GM23338 (cell line): ENCODE measurements at regions not wholly inside any gene's neighbourhood (a gene's known extent, or its start where the extent isn't known, plus 50 kb on each side); places are given as distances from the start of the nearest gene placed in this dataset.

Experiments
- ATAC-seq: fragments of 200-7000 bp; cut with Tn5 transposase; 3 replicates; pipeline ENCODE4 v1.9.1; 2020
- DNase-seq: peaks from one replicate; pipeline ENCODE4 v3.0.0-alpha.2; 2015; ENCODE audit warnings: low spot score
- H2AFZ ChIP-seq: fragments of 200-600 bp; sonication (generic); 2 replicates; pipeline ENCODE4 v1.8.0; 2016; ENCODE audit warnings: antibody characterized with exemption, mild to moderate bottlenecking, moderate library complexity
- H3F3A ChIP-seq: fragments of 200-600 bp; sonication (generic); replicated peaks from 2 replicates; pipeline ENCODE4 v1.8.0; 2017; ENCODE audit warnings: antibody characterized with exemption, mixed run types, low read depth
- H3K27ac ChIP-seq: fragments of 200-600 bp; sonication (generic); 2 replicates; pipeline ENCODE4 v1.6.1; 2016; ENCODE audit warnings: low read depth
- H3K27me3 ChIP-seq: fragments of 200-600 bp; sonication (generic); 2 replicates; pipeline ENCODE4 v1.8.0; 2016; ENCODE audit warnings: mild to moderate bottlenecking, mixed run types, moderate library complexity; ENCODE audit not compliant: insufficient read depth
- H3K36me3 ChIP-seq: fragments of 200-600 bp; sonication (generic); 2 replicates; pipeline ENCODE4 v1.8.0; 2016; ENCODE audit warnings: mild to moderate bottlenecking; ENCODE audit not compliant: insufficient read depth
- H3K4me1 ChIP-seq: fragments of 200-600 bp; sonication (generic); 2 replicates; pipeline ENCODE4 v1.8.0; 2016; ENCODE audit warnings: mild to moderate bottlenecking, moderate library complexity; ENCODE audit not compliant: insufficient read depth
- H3K4me2 ChIP-seq: fragments of 200-600 bp; sonication (generic); 2 replicates; pipeline ENCODE4 v1.7.1; 2017; ENCODE audit warnings: mixed run types
- H3K4me3 ChIP-seq: fragments of 200-600 bp; sonication (generic); 2 replicates; pipeline ENCODE4 v1.6.1; 2016; ENCODE audit warnings: mixed run types
- H3K79me2 ChIP-seq: fragments of 200-600 bp; sonication (generic); replicated peaks from 2 replicates; pipeline ENCODE4 v1.8.0; 2017; ENCODE audit warnings: mild to moderate bottlenecking; ENCODE audit not compliant: insufficient read depth
- H3K9me2 ChIP-seq: fragments of 200-600 bp; sonication (generic); 2 replicates; pipeline ENCODE4 v1.8.0; 2017; ENCODE audit not compliant: insufficient read depth
- H4K20me1 ChIP-seq: fragments of 200-600 bp; sonication (generic); replicated peaks from 2 replicates; pipeline ENCODE4 v1.8.0; 2017; ENCODE audit warnings: mild to moderate bottlenecking; ENCODE audit not compliant: insufficient read depth
- H3K27ac Mint-ChIP-seq: 2 replicates; pipeline ENCODE4 v1.8.0; 2020; ENCODE audit warnings: inconsistent platforms, mild to moderate bottlenecking, moderate library complexity, mixed read lengths
- H3K27me3 Mint-ChIP-seq: 3 replicates; pipeline ENCODE4 v1.8.0; 2022; ENCODE audit warnings: low read depth, mild to moderate bottlenecking, moderate library complexity, mixed read lengths, inconsistent platforms; ENCODE audit not compliant: insufficient read depth, poor library complexity
- H3K36me3 Mint-ChIP-seq: 3 replicates; pipeline ENCODE4 v1.8.0; 2021; ENCODE audit warnings: low read depth, mild to moderate bottlenecking, inconsistent platforms, moderate library complexity, mixed read lengths
- H3K4me1 Mint-ChIP-seq: 3 replicates; pipeline ENCODE4 v1.8.0; 2020; ENCODE audit warnings: mild to moderate bottlenecking, inconsistent platforms, mixed read lengths
- H3K4me3 Mint-ChIP-seq: 3 replicates; pipeline ENCODE4 v1.8.0; 2021; ENCODE audit warnings: moderate library complexity, mild to moderate bottlenecking, inconsistent platforms, mixed read lengths
- H3K9me3 Mint-ChIP-seq: 3 replicates; pipeline ENCODE4 v1.8.0; 2020; ENCODE audit warnings: moderate library complexity, mild to moderate bottlenecking, inconsistent platforms, mixed read lengths
- CREB1 ChIP-seq: fragments of 250-450 bp; sonication (Bioruptor Pico); IDR thresholded peaks from 2 replicates; pipeline ENCODE4 v1.5.0; 2020; ENCODE audit warnings: low read depth, mild to moderate bottlenecking, moderate library complexity
- EZH2 ChIP-seq: fragments of 200-600 bp; sonication (generic); IDR thresholded peaks from one replicate; pipeline ENCODE4 v1.8.0; 2017; ENCODE audit warnings: antibody characterized with exemption, mild to moderate bottlenecking, low read depth; ENCODE audit not compliant: unreplicated experiment
- EZH2phosphoT487 ChIP-seq: fragments of 200-600 bp; sonication (generic); IDR thresholded peaks from one replicate; pipeline ENCODE4 v1.8.1; 2018; ENCODE audit warnings: antibody characterized with exemption; ENCODE audit not compliant: unreplicated experiment
- NANOG ChIP-seq: IDR thresholded peaks from 2 replicates; pipeline ENCODE4 v1.6.1; 2016; ENCODE audit warnings: antibody characterized with exemption, borderline replicate concordance
- REST ChIP-seq: IDR thresholded peaks from one replicate; pipeline ENCODE4 v1.6.1; 2018; ENCODE audit warnings: antibody characterized with exemption; ENCODE audit not compliant: unreplicated experiment
- STAT1 ChIP-seq: IDR thresholded peaks from one replicate; pipeline ENCODE4 v1.6.1; 2016; ENCODE audit warnings: antibody characterized with exemption; ENCODE audit not compliant: unreplicated experiment
- ZNF114 ChIP-seq: fragments of 250-450 bp; sonication (Bioruptor Pico); IDR thresholded peaks from 2 replicates; pipeline ENCODE4 v1.5.0; 2020; ENCODE audit warnings: mild to moderate bottlenecking, moderate library complexity
- TF ChIP-seq, protein P1 (sequence below): IDR thresholded peaks from 2 replicates; pipeline ENCODE4 v1.6.1; 2016; ENCODE audit warnings: antibody characterized with exemption
- TF ChIP-seq, protein P2 (sequence below), 2 experiments: fragments of 200-600 bp in 1 of 2; sonication (generic) in 1 of 2; conservative IDR thresholded peaks; 2 replicates each; pipeline versions ENCODE4 v1.5.1 to v1.6.1; 2016 to 2017; ENCODE audit warnings: antibody characterized with exemption in 2 of 2, low read depth in 2 of 2, mild to moderate bottlenecking in 2 of 2, moderate library complexity in 1 of 2

GRCh38 chr3:76203578-76203977, 418.2 kb upstream of the ZNF717 start:
- no peak overlapping the region for H3K4me3 ChIP-seq
- H3K27me3 Mint-ChIP-seq: peaks cover 5% of the 10 kb centered on the region
- H3K9me2 ChIP-seq: peaks cover 21% of the 10 kb centered on the region
- H3K9me3 Mint-ChIP-seq: peaks cover 3% of the 10 kb centered on the region; the same call in 1 of the 3 replicates
- no peaks in the 10 kb centered on the region for H3F3A ChIP-seq
- H3K4me3 Mint-ChIP-seq: no peak overlapping the region
- no peaks in the 10 kb centered on the region for H3K4me1 ChIP-seq
- peaks cover 10% of the 10 kb centered on the region for H3K4me1 Mint-ChIP-seq
- no peaks in the 10 kb centered on the region for H4K20me1 ChIP-seq
- H3K36me3 ChIP-seq: no peaks in the 10 kb centered on the region
- H3K27me3 ChIP-seq: no peaks in the 10 kb centered on the region
- H3K4me2 ChIP-seq: no peak overlapping the region
- H3K36me3 Mint-ChIP-seq: peaks cover 12% of the 10 kb centered on the region; the same call in 2 of the 3 replicates
- H2AFZ ChIP-seq: no peak overlapping the region
- no peaks in the 10 kb centered on the region for H3K79me2 ChIP-seq
- H3K27ac Mint-ChIP-seq: peak overlapping the region; percentile 40; the same call in 1 of the 2 replicates
- DNase-seq (peak; percentile 61), ATAC-seq (peak; percentile 73)
- TF ChIP-seq CREB1 (CRISPR knock-in tag) (no peak), ZNF114 (CRISPR knock-in tag) (no peak), REST (no peak), EZH2 (no peak), STAT1 (no peak)
- H3K27ac ChIP-seq: no peak overlapping the region

GRCh38 chr3:76206346-76206745, 421.0 kb upstream of the ZNF717 start:
- H3K27ac Mint-ChIP-seq: no peak overlapping the region
- peaks cover 7% of the 10 kb centered on the region for H3K9me2 ChIP-seq
- no peaks in the 10 kb centered on the region for H3F3A ChIP-seq
- H4K20me1 ChIP-seq: no peaks in the 10 kb centered on the region
- ATAC-seq (no peak), DNase-seq (no peak)
- H3K27me3 ChIP-seq: no peaks in the 10 kb centered on the region
- H3K4me1 ChIP-seq: no peaks in the 10 kb centered on the region
- no peaks in the 10 kb centered on the region; the same call in 2 of the 3 replicates for H3K9me3 Mint-ChIP-seq
- H3K4me2 ChIP-seq: no peak overlapping the region
- no peaks in the 10 kb centered on the region for H3K36me3 ChIP-seq
- no peak overlapping the region for H3K27ac ChIP-seq
- H3K79me2 ChIP-seq: no peaks in the 10 kb centered on the region
- H3K4me3 Mint-ChIP-seq: no peak overlapping the region
- peaks cover 5% of the 10 kb centered on the region for H3K27me3 Mint-ChIP-seq
- H2AFZ ChIP-seq: no peak overlapping the region
- no peak overlapping the region for H3K4me3 ChIP-seq
- H3K36me3 Mint-ChIP-seq: no peaks in the 10 kb centered on the region
- peaks cover 5% of the 10 kb centered on the region; the same call in 2 of the 3 replicates for H3K4me1 Mint-ChIP-seq
- TF ChIP-seq REST (no peak), NANOG (no peak), EZH2phosphoT487 (no peak)
- TF ChIP-seq, protein P1, sequence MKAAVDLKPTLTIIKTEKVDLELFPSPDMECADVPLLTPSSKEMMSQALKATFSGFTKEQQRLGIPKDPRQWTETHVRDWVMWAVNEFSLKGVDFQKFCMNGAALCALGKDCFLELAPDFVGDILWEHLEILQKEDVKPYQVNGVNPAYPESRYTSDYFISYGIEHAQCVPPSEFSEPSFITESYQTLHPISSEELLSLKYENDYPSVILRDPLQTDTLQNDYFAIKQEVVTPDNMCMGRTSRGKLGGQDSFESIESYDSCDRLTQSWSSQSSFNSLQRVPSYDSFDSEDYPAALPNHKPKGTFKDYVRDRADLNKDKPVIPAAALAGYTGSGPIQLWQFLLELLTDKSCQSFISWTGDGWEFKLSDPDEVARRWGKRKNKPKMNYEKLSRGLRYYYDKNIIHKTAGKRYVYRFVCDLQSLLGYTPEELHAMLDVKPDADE: no peak
- TF ChIP-seq, protein P2, sequence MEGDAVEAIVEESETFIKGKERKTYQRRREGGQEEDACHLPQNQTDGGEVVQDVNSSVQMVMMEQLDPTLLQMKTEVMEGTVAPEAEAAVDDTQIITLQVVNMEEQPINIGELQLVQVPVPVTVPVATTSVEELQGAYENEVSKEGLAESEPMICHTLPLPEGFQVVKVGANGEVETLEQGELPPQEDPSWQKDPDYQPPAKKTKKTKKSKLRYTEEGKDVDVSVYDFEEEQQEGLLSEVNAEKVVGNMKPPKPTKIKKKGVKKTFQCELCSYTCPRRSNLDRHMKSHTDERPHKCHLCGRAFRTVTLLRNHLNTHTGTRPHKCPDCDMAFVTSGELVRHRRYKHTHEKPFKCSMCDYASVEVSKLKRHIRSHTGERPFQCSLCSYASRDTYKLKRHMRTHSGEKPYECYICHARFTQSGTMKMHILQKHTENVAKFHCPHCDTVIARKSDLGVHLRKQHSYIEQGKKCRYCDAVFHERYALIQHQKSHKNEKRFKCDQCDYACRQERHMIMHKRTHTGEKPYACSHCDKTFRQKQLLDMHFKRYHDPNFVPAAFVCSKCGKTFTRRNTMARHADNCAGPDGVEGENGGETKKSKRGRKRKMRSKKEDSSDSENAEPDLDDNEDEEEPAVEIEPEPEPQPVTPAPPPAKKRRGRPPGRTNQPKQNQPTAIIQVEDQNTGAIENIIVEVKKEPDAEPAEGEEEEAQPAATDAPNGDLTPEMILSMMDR (conservative IDR thresholded peaks at IDR 0.05; ENCODE audit: low read depth in 2 of 2): no peak
